ENCODE measurements at regions not wholly inside any gene's neighbourhood (a gene's known extent, or its start where the extent isn't known, plus 50 kb on each side); places are given as distances from the start of the nearest gene placed in this dataset.

- Histone ChIP-seq H2AFZ (replicated peaks; ENCODE audit: low read length, poor library complexity) (no peak overlapping the region), H4K91ac (ENCODE audit: insufficient read depth, low read depth, low read length) (no peak overlapping the region), H3K79me1 (ENCODE audit: low read depth in 1 of 2, low read length in 2 of 2) (no peaks in the 10 kb centered on the region), H3K23ac (ENCODE audit: low read depth, low read length) (no peak overlapping the region), H3K9me3 (ENCODE audit: control insufficient read depth, insufficient read depth, low read length) (peaks cover 16% of the 10 kb centered on the region), H3K27me3 (ENCODE audit: control insufficient read depth, insufficient read depth, low read length) (no peaks in the 10 kb centered on the region), H3K4me1 (ENCODE audit: control insufficient read depth, insufficient read depth, low read length) (no peaks in the 10 kb centered on the region), H2BK15ac (ENCODE audit: low read depth, low read length) (no peak overlapping the region), H2BK5ac (ENCODE audit: low read depth, low read length, poor library complexity, severe bottlenecking) (no peak overlapping the region), H4K8ac (ENCODE audit: low read depth in 2 of 2, low read length in 2 of 2) (no peak overlapping the region), H3K36me3 (ENCODE audit: control insufficient read depth, insufficient read depth, low read length) (no peaks in the 10 kb centered on the region), H4K5ac (ENCODE audit: low read depth, low read length) (no peak overlapping the region), H4K20me1 (ENCODE audit: insufficient read depth, low read length) (no peaks in the 10 kb centered on the region), H3K18ac (ENCODE audit: low read depth, low read length) (no peak overlapping the region), H3K4me2 (ENCODE audit: low read depth, low read length) (no peak overlapping the region), H2BK120ac (ENCODE audit: low read depth, low read length) (no peak overlapping the region), H3K14ac (replicated peaks; ENCODE audit: low read depth, low read length) (no peak overlapping the region), H2AK5ac (ENCODE audit: low read depth, low read length) (no peak overlapping the region), H3K27ac (ENCODE audit: insufficient read depth, low read length) (no peak overlapping the region), H3K56ac (ENCODE audit: extremely low read depth, insufficient read depth, low read length) (no peak overlapping the region), H2BK20ac (ENCODE audit: low read depth, low read length) (no peak overlapping the region), H3K4ac (ENCODE audit: low read depth, low read length) (no peak overlapping the region), H3K9me1 (ENCODE audit: insufficient read depth, low read length) (no peaks in the 10 kb centered on the region), H3K4me3 (ENCODE audit: insufficient read depth, low read depth, low read length) (no peak overlapping the region), H2AK9ac (replicated peaks; ENCODE audit: low read depth, low read length, poor library complexity) (no peak overlapping the region), H3K9ac (ENCODE audit: low read depth, low read length) (no peak overlapping the region)
- ATAC-seq (ENCODE audit: low read depth) = no peak
- in situ Hi-C loops (cut with MboI; ENCODE audit: low sequenced_read_pairs) (no loop called here), intact Hi-C loops (cut with micrococcal nuclease) (no loop called here), dilution Hi-C loops (cut with HindIII; ENCODE audit: low sequenced_read_pairs, unreplicated experiment) (no loop called here)
- ChIA-PET CTCF (no interaction called here), POLR2A (ENCODE audit: unreplicated experiment) (no interaction called here)
- no CpG with 5 or more reads among the region's 5 CpGs for WGBS, 2 experiments (ENCODE audit: extremely low coverage in 2 of 2, insufficient read length in 1 of 2)
- no TSS peak for BruUV-seq (replicated peaks)
- no peak for DNase-seq
- no peak for TF ChIP-seq ELK1 (IDR thresholded peaks at IDR 0.05; ENCODE audit: borderline replicate concordance, low read depth, low read length)
- no peak for TF ChIP-seq RFX5 (IDR thresholded peaks at IDR 0.05; ENCODE audit: low read depth, low read length)
- no peak for TF ChIP-seq POLR2A (IDR thresholded peaks at IDR 0.05; ENCODE audit: low read depth, low read length)
- TF ChIP-seq USF2 (IDR thresholded peaks at IDR 0.05; ENCODE audit: low read depth, low read length) = no peak
- no peak for TF ChIP-seq NFE2L2 (IDR thresholded peaks at IDR 0.05; ENCODE audit: low read depth, low read length)
- no peak for TF ChIP-seq MAZ (IDR thresholded peaks at IDR 0.05; ENCODE audit: borderline replicate concordance, low read depth, low read length)
- no peak for TF ChIP-seq RAD21 (IDR thresholded peaks at IDR 0.05; ENCODE audit: low read length)
- TF ChIP-seq CHD1 (IDR thresholded peaks at IDR 0.05; ENCODE audit: low read depth, low read length) = no peak
- TF ChIP-seq FOS (IDR thresholded peaks at IDR 0.05; ENCODE audit: low read depth, low read length) = no peak
- TF ChIP-seq BHLHE40 (IDR thresholded peaks at IDR 0.05; ENCODE audit: low read depth, low read length) = no peak
- TF ChIP-seq CEBPB (IDR thresholded peaks at IDR 0.05; ENCODE audit: low read depth, low read length) = no peak
- TF ChIP-seq MXI1 (IDR thresholded peaks at IDR 0.05; ENCODE audit: borderline replicate concordance, low read depth, low read length) = no peak
- TF ChIP-seq MAFK (IDR thresholded peaks at IDR 0.05; ENCODE audit: low read depth, low read length) = no peak
- TF ChIP-seq SMC3 (IDR thresholded peaks at IDR 0.05; ENCODE audit: low read depth, low read length) = no peak
- no peak for TF ChIP-seq RCOR1 (IDR thresholded peaks at IDR 0.05; ENCODE audit: insufficient replicate concordance, low read length)
- no peak for TF ChIP-seq CTCF (conservative IDR thresholded peaks at IDR 0.05; ENCODE audit: low read depth, low read length)
Measured at GRCh38 chr10:8359467-8359866, 305.0 kb downstream of the GATA3 start.

All from IMR-90 (cell line).